ENCODE measurements at regions not wholly inside any gene's neighbourhood (a gene's known extent, or its start where the extent isn't known, plus 50 kb on each side); places are given as distances from the start of the nearest gene placed in this dataset.
A peak's percentile ranks its signal among the peaks of the same experiment; 100 is the strongest.

GRCh38 chr22:48662476-48663135, 1165.1 kb downstream of the BRD1 start:
- DNase-seq, result no peak

- DNase-seq, result no peak
Measured at GRCh38 chr22:48661984-48662383, 1165.7 kb downstream of the BRD1 start.

DNA sequence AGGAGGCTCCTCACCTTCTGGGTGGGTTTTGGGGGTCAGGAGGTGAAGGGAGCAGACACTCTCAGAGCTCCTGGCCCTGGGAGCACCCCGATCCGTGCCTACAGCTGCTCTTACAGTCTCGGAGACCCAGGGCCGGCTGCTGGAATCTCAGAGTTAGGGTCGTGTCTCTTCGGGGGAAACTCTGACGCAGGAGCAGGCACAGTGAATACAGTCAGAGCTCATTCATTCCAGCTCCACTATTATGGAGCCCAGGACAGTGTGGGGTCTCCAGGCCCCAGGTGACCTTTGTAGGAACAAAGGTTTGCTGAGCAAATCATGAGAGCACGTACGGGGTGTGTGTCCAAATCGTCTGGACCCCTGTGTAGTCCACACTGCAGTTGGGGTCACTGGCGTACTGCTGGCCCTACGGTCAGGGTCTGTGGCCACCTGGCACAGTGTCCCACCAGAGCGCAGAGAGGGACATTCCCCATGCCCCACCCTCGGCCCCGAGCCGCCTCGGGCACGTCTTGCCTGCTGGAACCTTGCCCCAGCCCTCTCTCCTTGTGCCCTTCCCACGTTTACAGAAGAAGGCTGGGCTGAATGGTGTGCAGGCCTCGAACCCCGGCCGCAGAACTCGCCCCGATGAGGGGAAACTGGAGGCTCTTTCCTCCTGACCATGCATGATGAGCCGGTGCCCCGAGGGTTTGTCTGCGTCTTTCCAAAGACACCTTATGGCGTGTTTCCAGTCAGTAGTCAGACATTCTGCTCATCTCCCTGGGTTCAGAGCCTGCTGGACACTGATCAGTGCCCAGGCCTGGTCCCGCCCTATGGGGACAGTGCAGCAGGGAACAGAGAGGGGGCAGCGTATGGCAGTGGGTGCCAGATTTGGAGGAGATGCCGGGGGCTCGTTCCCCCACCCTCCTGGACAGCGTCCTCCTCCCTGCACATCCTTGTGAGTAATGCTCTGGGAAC, 1166.6 kb downstream of the BRD1 start:
- DNase-seq, result no peak

DNA sequence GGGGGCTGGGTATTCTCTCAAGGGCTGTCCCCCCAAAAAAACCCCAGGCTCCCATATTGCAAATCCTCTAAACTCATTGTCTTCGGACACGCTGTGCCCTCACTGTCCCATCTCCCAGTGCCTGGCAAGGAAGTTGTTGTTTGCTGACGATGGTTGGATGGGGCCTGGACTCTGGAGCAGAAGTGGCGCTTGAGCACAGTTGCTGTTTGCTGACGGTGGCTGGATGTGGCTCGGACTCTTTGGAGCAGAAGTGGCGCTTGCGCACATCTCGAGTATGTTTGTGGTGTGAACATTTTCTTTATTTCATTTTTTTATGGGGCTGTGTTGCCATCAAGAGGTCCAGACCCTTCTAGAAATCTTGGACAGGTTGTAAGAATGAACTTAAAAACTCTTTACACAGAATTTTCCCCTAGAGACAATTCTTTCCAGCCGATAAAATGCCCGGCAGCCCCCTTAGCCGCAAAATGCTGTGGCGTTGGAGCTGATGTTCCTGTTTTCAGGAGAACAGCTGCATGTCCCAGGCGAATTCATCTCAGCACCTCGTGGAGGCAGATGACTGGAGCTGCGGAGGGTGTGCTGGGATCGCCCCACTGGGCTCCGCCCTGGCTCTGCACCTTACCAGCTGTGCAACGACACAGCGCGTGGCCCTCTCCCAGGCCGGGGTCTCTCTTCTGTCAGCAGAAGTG, 1167.4 kb downstream of the BRD1 start:
- DNase-seq, result no peak

DNA sequence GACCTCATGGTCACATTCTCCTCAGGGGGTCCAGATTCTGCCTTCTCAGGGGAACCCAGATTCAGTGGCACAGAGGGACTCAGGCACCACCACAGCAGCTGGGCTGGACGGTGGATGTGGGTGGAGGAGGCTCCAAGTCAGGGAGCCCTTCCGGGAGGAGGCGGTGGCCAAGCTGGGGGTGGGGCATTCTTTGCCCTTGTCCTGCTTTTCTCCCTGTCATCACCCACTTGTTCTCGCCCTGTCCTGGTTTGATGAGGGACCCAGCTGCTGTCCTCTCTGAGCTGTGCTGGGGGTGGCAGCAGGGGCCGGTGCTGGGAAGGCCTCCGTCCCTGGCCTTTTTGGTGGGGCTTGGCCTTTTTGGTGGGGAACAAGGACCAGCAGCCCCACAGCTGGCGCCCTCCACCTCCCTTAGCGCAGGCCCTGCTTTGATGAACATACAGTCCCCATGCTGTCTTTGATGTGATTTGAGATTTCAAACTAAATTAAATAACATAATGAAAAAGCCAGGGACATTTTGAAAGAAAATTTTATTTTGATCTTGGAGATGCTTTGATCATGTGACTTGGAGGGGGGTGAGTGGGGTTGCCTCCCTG, 1168.2 kb downstream of the BRD1 start:
- no peak for DNase-seq

GRCh38 chr22:48658871-48659270, 1168.8 kb downstream of the BRD1 start:
- no peak for DNase-seq

- DNase-seq, result no peak
Measured at GRCh38 chr22:48658246-48658645, 1169.4 kb downstream of the BRD1 start.

- DNase-seq, result peak in 1 of 56 donors; percentile 50
Measured at GRCh38 chr22:48654492-48654891, 1173.2 kb downstream of the BRD1 start.

DNA sequence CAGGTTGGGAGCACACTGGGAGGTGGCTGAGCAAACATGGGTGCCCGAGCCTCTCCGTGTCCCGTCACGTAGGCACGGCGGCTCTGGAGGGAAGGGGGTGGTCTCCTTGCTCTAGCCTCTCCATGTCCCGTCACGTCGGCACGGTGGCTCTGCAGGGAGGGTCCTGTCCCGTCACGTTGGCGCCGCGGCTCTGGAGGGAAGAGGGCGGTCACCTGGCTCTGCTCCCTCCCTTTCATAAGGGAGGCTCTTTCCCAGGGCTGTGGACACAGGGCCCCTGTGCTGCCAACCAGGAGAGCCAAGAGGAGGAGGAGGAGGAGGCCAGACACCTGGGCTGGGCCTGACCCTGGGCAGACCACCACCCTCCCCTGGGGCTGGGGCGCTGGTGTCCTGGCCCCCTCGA, 1173.7 kb downstream of the BRD1 start:
- DNase-seq, result no peak

DNA sequence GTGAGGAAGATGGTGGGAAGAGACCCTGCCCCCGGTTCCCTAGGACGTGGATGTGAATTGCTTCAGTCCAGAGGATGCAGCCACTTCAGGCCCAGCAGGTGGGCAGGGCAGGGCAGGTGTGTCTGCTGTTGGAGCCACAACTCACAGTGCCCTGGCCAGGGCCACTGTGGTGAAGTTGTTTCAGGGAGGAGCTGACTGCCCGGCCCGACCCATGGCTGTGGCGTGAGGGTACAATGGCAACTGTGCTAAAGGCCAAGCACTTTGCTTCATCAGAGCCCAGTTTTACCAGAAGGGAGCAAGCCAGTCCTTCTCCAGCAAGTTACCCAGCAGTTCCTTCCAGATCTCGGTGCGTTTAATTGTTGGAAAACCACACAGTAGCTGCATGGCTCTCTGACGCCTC, 1174.4 kb downstream of the BRD1 start:
- DNase-seq, result no peak

DNA sequence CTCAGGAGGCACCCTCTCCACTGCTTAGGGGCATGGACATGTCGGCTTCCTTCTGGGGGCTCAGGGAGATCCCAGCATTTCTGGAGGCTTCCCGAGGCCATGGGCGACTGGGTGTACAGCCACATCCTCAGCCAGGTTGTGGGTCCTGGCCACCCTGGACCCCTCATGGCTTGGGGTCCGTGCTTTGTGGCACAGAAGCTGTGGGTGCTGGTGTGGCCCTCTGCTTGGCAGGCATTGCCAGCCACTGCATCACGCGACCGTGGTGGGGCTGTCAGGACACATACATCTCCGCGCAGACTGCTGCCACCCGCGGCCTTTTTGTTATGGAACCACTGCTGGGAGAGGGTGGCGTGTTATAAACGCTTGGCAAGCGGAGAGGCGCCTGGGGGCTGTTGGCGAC, 1174.9 kb downstream of the BRD1 start:
- no peak for DNase-seq

DNA sequence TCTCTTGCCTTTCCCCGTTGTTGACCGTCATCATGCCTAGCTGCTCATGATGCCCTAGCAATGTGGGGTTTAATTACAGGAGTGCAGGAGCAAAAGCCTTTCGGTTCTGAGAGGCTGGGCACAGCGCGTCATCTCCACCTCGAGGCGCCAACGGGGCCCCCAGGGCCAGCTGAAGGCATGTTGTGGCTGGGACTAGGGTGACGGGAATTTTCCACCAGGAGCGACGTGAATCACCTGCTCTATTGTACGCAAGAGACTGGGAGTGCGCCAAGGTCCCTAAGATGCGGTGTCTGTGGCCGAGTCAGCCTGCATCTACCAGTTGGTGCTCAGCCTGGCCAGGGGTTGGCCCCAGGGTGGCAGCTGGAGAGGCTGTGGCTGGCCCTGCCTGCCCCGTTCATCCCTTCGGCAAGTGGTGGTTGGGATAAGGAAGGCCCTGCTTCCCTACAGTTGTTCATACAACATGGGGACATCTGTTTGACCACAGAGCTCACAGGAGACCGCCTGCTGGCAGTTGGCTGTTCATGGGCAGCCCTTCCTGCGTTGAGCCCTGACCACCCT, 1175.6 kb downstream of the BRD1 start:
- DNase-seq, result no peak

DNA sequence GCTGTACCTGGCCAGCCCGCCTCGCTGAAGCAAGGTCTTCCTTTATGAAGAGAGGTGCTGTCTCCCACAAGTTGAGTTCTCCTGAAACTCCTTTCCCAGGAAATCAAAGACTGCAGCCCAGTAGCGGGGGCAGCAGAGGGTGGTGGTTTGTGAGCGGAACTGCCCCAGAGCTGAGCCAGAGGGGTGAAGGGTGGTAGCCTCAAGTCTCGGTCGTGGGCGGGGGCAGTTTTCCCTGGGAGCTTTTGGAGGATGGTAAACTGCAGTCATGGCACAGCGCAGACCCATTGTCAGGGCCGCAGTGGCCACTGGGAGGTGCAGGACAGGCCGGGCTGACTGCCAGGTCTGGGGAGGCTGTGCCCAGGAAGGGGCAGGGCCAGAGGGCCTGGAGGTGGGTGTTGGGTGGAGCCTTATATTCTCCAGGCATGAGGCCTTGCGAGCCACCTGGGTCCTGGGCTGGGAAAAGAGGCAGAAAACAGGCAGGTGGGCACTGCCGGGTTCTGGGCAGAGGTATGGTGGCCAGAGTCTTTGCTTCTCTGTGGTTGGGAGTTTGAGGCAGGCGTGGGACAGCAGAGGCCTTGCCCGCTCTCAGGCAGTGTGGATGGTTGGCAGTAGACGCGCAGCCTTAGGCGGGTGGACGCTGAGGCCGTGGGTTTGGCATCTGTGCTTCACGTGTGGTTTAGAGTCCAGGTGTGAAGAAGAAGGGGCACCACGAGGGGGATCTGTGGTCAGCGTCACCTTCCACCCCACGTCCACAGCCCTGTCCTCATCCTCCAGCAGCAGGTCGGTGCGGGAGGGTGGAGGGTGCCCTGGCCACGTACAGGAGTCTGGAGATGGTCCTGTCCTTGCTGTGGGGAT, 1176.4 kb downstream of the BRD1 start:
- DNase-seq, result peak in 45 of 56 donors; percentile 6 to 84 (median 44)

GRCh38 chr22:48650323-48651035, 1177.2 kb downstream of the BRD1 start:
- no peak for DNase-seq

DNA sequence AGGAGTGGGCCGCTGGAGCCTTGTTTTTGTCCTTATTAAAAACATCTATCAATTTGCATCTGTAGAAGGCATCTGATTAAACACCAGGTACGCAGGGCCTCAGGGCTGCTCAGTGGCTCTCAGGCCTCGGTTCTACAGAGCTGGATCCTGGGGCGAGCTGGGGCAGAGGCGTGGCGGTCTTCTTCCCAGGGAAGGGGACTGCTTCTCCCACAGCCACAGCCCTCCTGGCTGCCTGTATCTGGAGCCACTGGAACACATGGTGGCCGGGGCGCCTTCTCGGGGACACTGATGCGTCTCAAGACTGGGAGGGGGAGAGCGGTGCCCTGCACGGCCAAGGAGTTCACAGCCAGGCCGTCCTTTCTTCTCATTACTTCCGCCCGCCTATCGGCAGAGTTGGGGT, 1178.2 kb downstream of the BRD1 start:
- no peak for DNase-seq

DNA sequence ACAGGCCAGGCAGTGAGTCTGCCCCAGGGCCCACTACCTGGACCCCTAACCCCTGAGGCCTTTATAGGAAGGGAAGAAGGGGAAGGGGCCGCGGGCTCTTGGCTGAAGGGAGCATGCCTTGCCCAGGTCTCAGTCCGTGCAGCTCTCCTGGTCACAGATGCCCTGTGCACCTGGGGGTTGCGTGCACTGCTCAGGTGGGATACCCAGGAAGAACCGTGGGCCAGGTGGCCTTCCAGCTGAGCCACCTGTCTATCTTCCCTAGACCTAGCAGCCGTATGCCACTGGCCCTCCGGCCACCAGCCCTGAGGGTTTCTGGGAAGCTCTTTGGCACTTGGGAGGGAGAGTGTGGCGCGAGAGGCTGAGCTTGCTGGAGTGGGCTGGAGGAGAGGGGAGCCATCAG, 1178.6 kb downstream of the BRD1 start:
- DNase-seq, result no peak

DNA sequence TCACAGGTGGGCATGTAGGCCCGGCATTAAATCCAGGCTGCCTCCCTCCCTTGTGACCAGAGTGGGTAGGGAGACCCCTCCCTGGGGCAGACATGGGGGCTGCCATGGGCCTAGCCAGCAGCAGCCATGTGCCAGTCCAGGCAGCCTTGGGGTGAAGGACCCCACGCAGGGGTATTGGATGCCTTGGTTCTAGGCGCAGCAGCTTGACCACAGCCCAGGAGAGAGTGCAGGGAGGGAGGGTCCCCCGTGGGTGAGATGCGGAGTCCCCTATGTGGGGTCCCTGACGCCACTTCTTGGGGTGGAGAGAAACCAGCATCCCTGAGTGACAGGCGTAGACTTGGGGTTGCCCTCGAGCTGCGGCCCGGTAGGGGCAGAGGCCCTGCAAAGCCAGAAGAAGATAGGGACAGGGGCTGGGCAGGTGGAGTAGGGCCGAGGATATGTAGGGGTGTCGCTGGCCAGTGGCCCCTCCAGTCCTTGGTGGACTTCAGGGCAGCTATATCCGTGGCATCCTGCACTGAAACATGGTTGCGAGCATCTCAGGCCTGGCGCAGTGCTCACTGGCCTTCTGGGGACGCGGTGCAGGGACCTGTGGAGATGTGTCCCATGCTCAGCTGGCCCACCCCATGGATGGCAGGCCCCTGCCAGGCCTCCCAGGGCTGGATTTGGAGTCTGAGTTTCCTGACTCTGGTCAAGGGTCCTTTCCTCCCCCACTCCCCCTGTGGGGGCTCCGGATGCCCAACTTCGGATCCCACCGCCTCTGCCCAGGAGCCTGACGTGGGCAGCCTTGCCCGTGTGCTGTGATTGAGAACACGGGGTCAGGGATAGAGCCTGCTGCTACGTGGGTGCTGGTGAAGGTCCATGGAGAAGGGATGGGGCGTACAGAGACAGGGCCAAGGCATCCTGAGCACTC, 1179.8 kb downstream of the BRD1 start:
- DNase-seq, result no peak

DNA sequence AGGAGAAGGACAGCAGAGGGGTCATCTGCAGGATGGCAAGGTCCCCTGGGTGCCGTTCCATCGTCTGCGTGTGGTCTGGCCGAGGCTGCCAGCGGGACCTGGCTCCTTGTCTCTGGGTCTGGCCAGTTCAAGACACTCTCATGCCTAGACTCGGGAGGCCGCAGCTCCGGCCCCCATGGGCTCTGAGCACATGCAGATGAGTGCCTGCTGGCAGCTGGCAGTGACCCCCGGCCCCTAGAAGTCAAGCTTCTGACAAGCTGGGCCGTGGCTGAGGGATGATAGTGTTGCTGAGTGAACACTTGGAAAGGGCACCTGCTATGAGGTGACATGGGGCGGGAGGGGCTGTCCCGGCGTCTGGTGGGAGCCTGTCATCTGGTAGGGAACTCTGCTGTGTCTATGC, 1180.6 kb downstream of the BRD1 start:
- DNase-seq, result no peak
